ENCODE measurements at regions not wholly inside any gene's neighbourhood (a gene's known extent, or its start where the extent isn't known, plus 50 kb on each side); places are given as distances from the start of the nearest gene placed in this dataset.

DNA sequence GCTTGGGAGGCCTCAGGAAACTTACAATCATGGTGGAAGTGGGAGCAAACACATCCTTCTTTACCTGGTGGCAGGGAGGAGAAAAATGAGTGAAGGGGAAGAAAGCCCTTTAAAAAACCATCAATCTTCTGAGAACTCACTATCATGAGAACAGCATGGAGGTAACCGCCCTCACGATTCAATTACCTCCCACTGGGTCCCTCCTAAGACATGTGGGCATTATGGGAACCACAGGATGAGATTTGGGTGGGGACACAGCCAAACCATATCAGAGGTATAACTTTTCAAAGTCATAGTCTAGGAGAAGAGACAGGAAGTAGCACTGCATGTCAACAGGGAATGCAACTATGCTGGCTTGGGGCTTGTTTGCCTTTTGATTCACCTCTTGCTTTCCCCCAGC, 59.9 kb upstream of the DTNBP1 start:
- Histone ChIP-seq H3K27me3 (replicated peaks; ENCODE audit: insufficient read depth) (no peaks in the 10 kb centered on the region), H3K27ac (no peak overlapping the region), H3K9me3 (no peaks in the 10 kb centered on the region), H3K4me3 (no peak overlapping the region), H3K36me3 (no peaks in the 10 kb centered on the region), H3K4me1 (replicated peaks) (no peaks in the 10 kb centered on the region)
- TF ChIP-seq POLR2A (IDR thresholded peaks at IDR 0.05): no peak
- no peak for TF ChIP-seq POLR2AphosphoS5 (IDR thresholded peaks at IDR 0.05)
- TF ChIP-seq, protein P1, sequence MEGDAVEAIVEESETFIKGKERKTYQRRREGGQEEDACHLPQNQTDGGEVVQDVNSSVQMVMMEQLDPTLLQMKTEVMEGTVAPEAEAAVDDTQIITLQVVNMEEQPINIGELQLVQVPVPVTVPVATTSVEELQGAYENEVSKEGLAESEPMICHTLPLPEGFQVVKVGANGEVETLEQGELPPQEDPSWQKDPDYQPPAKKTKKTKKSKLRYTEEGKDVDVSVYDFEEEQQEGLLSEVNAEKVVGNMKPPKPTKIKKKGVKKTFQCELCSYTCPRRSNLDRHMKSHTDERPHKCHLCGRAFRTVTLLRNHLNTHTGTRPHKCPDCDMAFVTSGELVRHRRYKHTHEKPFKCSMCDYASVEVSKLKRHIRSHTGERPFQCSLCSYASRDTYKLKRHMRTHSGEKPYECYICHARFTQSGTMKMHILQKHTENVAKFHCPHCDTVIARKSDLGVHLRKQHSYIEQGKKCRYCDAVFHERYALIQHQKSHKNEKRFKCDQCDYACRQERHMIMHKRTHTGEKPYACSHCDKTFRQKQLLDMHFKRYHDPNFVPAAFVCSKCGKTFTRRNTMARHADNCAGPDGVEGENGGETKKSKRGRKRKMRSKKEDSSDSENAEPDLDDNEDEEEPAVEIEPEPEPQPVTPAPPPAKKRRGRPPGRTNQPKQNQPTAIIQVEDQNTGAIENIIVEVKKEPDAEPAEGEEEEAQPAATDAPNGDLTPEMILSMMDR (IDR thresholded peaks at IDR 0.05): no peak
- DNase-seq (ENCODE audit: low spot score): no peak
- intact Hi-C loops (cut with DNase I): no loop called here
- WGBS: 88% methylated on average over 2 of the region's 2 CpGs

DNA sequence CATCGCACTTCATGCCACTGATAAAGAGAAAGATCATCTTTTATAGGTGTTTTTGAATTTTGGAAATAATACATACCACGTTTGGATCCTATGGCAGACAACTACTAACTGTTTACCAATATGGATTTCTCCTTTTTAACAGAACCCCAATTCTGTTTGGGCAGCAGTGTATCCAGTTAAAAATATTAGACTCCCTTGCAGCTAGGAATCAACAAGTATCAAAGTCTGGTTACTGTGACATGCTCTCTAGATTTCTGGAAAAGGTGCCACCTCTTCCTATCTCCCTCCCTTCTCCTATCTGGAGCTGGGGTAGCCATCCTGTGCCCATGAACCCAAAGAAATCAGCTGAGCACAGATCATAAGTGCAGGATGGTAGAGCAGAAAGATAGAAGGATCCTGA, 54.1 kb upstream of the DTNBP1 start:
- Histone ChIP-seq H3K36me3 (no peaks in the 10 kb centered on the region), H3K27me3 (replicated peaks; ENCODE audit: insufficient read depth) (no peaks in the 10 kb centered on the region), H3K9me3 (no peaks in the 10 kb centered on the region), H3K27ac (no peak overlapping the region), H3K4me1 (replicated peaks) (no peaks in the 10 kb centered on the region), H3K4me3 (no peak overlapping the region)
- TF ChIP-seq POLR2AphosphoS5 (IDR thresholded peaks at IDR 0.05) (no peak), POLR2A (IDR thresholded peaks at IDR 0.05) (no peak)
- TF ChIP-seq, protein P1 (IDR thresholded peaks at IDR 0.05): no peak
- 95% methylated on average over 2 of the region's 2 CpGs for WGBS
- intact Hi-C loops (cut with DNase I): no loop called here
- DNase-seq (ENCODE audit: low spot score): no peak

DNA sequence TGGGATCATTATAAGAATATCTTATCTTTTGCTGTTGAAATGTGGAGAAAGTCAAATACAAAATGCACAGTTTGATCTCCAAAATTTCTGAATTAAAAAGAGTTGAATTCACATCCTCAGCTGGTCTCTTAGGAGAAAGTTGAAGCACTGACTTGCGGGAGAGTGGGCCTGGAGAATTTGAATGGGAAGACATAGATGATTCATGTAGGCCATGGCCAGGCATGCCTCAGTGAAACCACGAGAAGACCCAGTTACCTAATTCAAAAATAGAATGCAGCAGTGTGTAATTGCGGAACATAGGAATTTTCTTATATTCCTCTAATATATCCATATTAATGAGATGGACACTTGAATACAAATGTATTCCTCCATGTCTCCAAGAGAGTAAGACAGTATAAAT, 53.0 kb upstream of the DTNBP1 start:
- Histone ChIP-seq H3K36me3 (no peaks in the 10 kb centered on the region), H3K27ac (no peak overlapping the region), H3K4me1 (replicated peaks) (no peaks in the 10 kb centered on the region), H3K27me3 (replicated peaks; ENCODE audit: insufficient read depth) (no peaks in the 10 kb centered on the region), H3K9me3 (no peaks in the 10 kb centered on the region), H3K4me3 (no peak overlapping the region)
- DNase-seq (ENCODE audit: low spot score): no peak
- TF ChIP-seq, protein P1 (IDR thresholded peaks at IDR 0.05): no peak
- TF ChIP-seq POLR2AphosphoS5 (IDR thresholded peaks at IDR 0.05): no peak
- TF ChIP-seq POLR2A (IDR thresholded peaks at IDR 0.05): no peak
- WGBS: 93% methylated on average over 3 of the region's 3 CpGs
- intact Hi-C loops (cut with DNase I): no loop called here

DNA sequence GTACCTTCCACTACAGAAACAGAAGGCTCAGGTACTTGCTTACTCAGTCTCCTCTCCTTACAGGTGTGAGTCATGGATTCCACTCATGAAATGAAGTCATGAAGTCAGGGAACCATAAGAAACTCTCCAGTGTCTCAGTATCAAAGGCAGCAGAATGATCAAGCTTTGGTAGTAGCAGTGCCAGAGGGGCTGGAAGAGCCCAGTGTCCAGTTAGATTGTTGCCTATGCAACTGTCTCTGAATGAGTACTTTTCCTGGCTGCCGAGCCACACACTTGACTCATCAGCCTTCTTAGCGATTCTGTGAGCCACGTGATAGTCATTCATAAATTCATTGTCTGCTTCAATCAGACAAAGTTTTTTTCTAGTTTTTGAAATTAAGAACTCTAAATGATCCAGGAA, 52.2 kb upstream of the DTNBP1 start:
- WGBS: 87% methylated on average over 3 of the region's 3 CpGs
- no peak for DNase-seq (ENCODE audit: low spot score)
- intact Hi-C loops (cut with DNase I): no loop called here
- TF ChIP-seq, protein P1 (IDR thresholded peaks at IDR 0.05): no peak
- TF ChIP-seq POLR2AphosphoS5 (IDR thresholded peaks at IDR 0.05): no peak
- TF ChIP-seq POLR2A (IDR thresholded peaks at IDR 0.05): no peak
- no peak overlapping the region for H3K27ac ChIP-seq
- no peak overlapping the region for H3K4me3 ChIP-seq
- no peaks in the 10 kb centered on the region for H3K4me1 ChIP-seq (replicated peaks)
- H3K36me3 ChIP-seq: no peaks in the 10 kb centered on the region
- H3K27me3 ChIP-seq (replicated peaks; ENCODE audit: insufficient read depth): no peaks in the 10 kb centered on the region
- no peaks in the 10 kb centered on the region for H3K9me3 ChIP-seq

DNA sequence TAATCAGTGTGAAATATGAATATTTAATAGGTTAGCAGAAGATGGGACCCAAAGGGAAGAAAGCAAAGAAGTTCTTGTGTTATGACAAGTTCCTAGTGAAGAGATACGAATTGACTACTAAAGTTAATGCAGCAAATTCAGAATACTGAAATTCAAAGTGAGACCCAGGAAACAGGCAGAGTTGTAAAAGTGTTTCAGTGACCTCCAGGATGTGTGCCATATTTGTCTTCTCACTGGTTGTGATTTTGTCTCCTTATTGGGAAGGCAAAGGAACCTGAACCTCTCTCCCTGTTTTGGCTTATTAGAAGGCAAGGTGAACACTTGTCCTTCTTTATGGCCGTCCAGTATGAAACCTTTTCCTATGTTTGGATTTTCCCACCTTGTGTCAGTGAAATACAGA, 51.8 kb upstream of the DTNBP1 start:
- intact Hi-C loops (cut with DNase I): no loop called here
- no peak overlapping the region for H3K27ac ChIP-seq
- H3K4me1 ChIP-seq (replicated peaks): no peaks in the 10 kb centered on the region
- WGBS: 97% methylated on average over 2 of the region's 2 CpGs
- no peak for TF ChIP-seq POLR2A (IDR thresholded peaks at IDR 0.05)
- TF ChIP-seq POLR2AphosphoS5 (IDR thresholded peaks at IDR 0.05): no peak
- TF ChIP-seq, protein P1 (IDR thresholded peaks at IDR 0.05): no peak
- no peaks in the 10 kb centered on the region for H3K36me3 ChIP-seq
- H3K4me3 ChIP-seq: no peak overlapping the region
- no peak for DNase-seq (ENCODE audit: low spot score)
- no peaks in the 10 kb centered on the region for H3K9me3 ChIP-seq
- H3K27me3 ChIP-seq (replicated peaks; ENCODE audit: insufficient read depth): no peaks in the 10 kb centered on the region

Measured in prostate gland (tissue), 2 donors.